ENCODE measurements at regions not wholly inside any gene's neighbourhood (a gene's known extent, or its start where the extent isn't known, plus 50 kb on each side); places are given as distances from the start of the nearest gene placed in this dataset.

GRCh38 chr17:13107676-13108235 lies 89.9 kb upstream of the ELAC2 start:
- TF ChIP-seq CTCF (IDR thresholded peaks at IDR 0.05) (no peak), POLR2AphosphoS5 (IDR thresholded peaks at IDR 0.05) (no peak), POLR2A (IDR thresholded peaks at IDR 0.05) (no peak), EP300 (IDR thresholded peaks at IDR 0.05) (no peak)

All from stomach (tissue), 4 donors.